Thyroid gland (tissue), 4 donors: ENCODE measurements at regions not wholly inside any gene's neighbourhood (a gene's known extent, or its start where the extent isn't known, plus 50 kb on each side); places are given as distances from the start of the nearest gene placed in this dataset.
A peak's percentile ranks its signal among the peaks of the same experiment; 100 is the strongest.

ENCODE experiments used
- CTCF ChIP-seq, 6 experiments: fragments of 200-600 bp in 3 of 6; fragments of 450-650 bp in 3 of 6; sonication (generic) in 3 of 6; IDR thresholded peaks; one replicate each; pipeline ENCODE4 v1.5.1; 2016 to 2019; ENCODE audit warnings: antibody characterized with exemption in 6 of 6, mild to moderate bottlenecking in 2 of 6, inconsistent platforms in 1 of 6, moderate library complexity in 1 of 6
- POLR2A ChIP-seq, 2 donors: fragments of 450-650 bp; IDR thresholded peaks; one replicate each; pipeline ENCODE4 v1.6.1; 2017; ENCODE audit warnings: antibody characterized with exemption in 2 of 2, mild to moderate bottlenecking in 2 of 2, moderate library complexity in 1 of 2

GRCh38 chr14:101708853-101709532, 52.5 kb upstream of the PPP2R5C start:
- TF ChIP-seq CTCF (IDR thresholded peaks at IDR 0.05): peak in 2 of 6 experiments; percentile 16 to 33
- no peak for TF ChIP-seq POLR2A (IDR thresholded peaks at IDR 0.05)
